WTC11 (cell line): ENCODE measurements at regions not wholly inside any gene's neighbourhood (a gene's known extent, or its start where the extent isn't known, plus 50 kb on each side); places are given as distances from the start of the nearest gene placed in this dataset.

ENCODE experiments used
- ATAC-seq: fragments of 200-7000 bp; cut with Tn5 transposase; 2 replicates; pipeline ENCODE4 v1.10.0; 2021; ENCODE audit warnings: mild to moderate bottlenecking, moderate library complexity
- CTCF ChIA-PET: fragments of 300-600 bp; sonication (Branson Sonifier 250); formaldehyde crosslinking; loops from one replicate; lab custom pipeline; 2021; ENCODE audit warnings: antibody characterized with exemption; lab: Charles Lee
- POLR2A ChIA-PET: fragments of 350-600 bp; sonication (Branson Sonifier 250); formaldehyde crosslinking; loops from one replicate; lab custom pipeline; 2021; ENCODE audit warnings: antibody characterized with exemption; lab: Charles Lee
- DNase-seq: peaks from one replicate; pipeline ENCODE4 v3.0.0; 2021; ENCODE audit warnings: low spot score
- H3K27ac Mint-ChIP-seq: 2 replicates; pipeline ENCODE4 v1.8.0; 2021; ENCODE audit warnings: mixed read lengths
- H3K27me3 Mint-ChIP-seq: 2 replicates; pipeline ENCODE4 v1.8.0; 2021; ENCODE audit warnings: low read depth, mild to moderate bottlenecking, moderate library complexity, mixed read lengths
- H3K36me3 Mint-ChIP-seq: 2 replicates; pipeline ENCODE4 v1.8.0; 2021; ENCODE audit warnings: mixed read lengths
- H3K4me1 Mint-ChIP-seq: 2 replicates; pipeline ENCODE4 v1.8.0; 2022; ENCODE audit warnings: mixed read lengths
- H3K4me3 Mint-ChIP-seq: 2 replicates; pipeline ENCODE4 v1.8.0; 2021; ENCODE audit warnings: mild to moderate bottlenecking, moderate library complexity, mixed read lengths
- H3K9me3 Mint-ChIP-seq: 2 replicates; pipeline ENCODE4 v1.8.0; 2021; ENCODE audit warnings: mixed read lengths
- AFF4 ChIP-seq: sonication (generic); formaldehyde crosslinking; IDR thresholded peaks from 2 replicates; pipeline ENCODE4 v1.8.1; 2023; ENCODE audit warnings: mild to moderate bottlenecking, missing genetic modification reagents, borderline replicate concordance
- CREM ChIP-seq: sonication (generic); formaldehyde crosslinking; IDR thresholded peaks from 2 replicates; pipeline ENCODE4 v1.8.1; 2022; ENCODE audit warnings: mild to moderate bottlenecking, missing genetic modification reagents, moderate library complexity
- E2F5 ChIP-seq: sonication (generic); formaldehyde crosslinking; IDR thresholded peaks from 2 replicates; pipeline ENCODE4 v1.8.1; 2022; ENCODE audit warnings: mild to moderate bottlenecking, moderate library complexity, missing genetic modification reagents
- ERG ChIP-seq: fragments of 250-450 bp; sonication (Bioruptor Pico); IDR thresholded peaks from 2 replicates; pipeline ENCODE4 v1.8.0; 2021; ENCODE audit warnings: mild to moderate bottlenecking
- FOXJ3 ChIP-seq: sonication (generic); formaldehyde crosslinking; IDR thresholded peaks from 2 replicates; pipeline ENCODE4 v1.9.0; 2021; ENCODE audit warnings: missing genetic modification reagents, mild to moderate bottlenecking, borderline replicate concordance
- IRF1 ChIP-seq: sonication (generic); formaldehyde crosslinking; IDR thresholded peaks from 2 replicates; pipeline ENCODE4 v1.8.0; 2023; ENCODE audit warnings: missing genetic modification reagents
- KAT7 ChIP-seq: sonication (generic); formaldehyde crosslinking; IDR thresholded peaks from 2 replicates; pipeline ENCODE4 v1.8.1; 2023; ENCODE audit warnings: missing genetic modification reagents, mild to moderate bottlenecking, borderline replicate concordance
- MAX ChIP-seq: sonication (generic); formaldehyde crosslinking; IDR thresholded peaks from 2 replicates; pipeline ENCODE4 v1.8.0; 2022; ENCODE audit warnings: mild to moderate bottlenecking, missing genetic modification reagents
- MLX ChIP-seq: sonication (generic); formaldehyde crosslinking; IDR thresholded peaks from 2 replicates; pipeline ENCODE4 v1.8.1; 2023; ENCODE audit warnings: mild to moderate bottlenecking, missing genetic modification reagents, moderate library complexity
- NR1H2 ChIP-seq: sonication (generic); formaldehyde crosslinking; IDR thresholded peaks from 2 replicates; pipeline ENCODE4 v1.9.0; 2021; ENCODE audit warnings: mild to moderate bottlenecking, moderate library complexity, missing genetic modification reagents
- NR3C1 ChIP-seq: sonication (generic); formaldehyde crosslinking; conservative IDR thresholded peaks from 2 replicates; pipeline ENCODE4 v1.8.1; 2023; ENCODE audit warnings: low read depth, mild to moderate bottlenecking, missing genetic modification reagents
- SP1 ChIP-seq: sonication (generic); formaldehyde crosslinking; conservative IDR thresholded peaks from 2 replicates; pipeline ENCODE4 v1.8.1; 2022; ENCODE audit warnings: missing genetic modification reagents
- ZNF232 ChIP-seq: sonication (generic); formaldehyde crosslinking; IDR thresholded peaks from 2 replicates; pipeline ENCODE4 v1.8.0; 2022; ENCODE audit warnings: mild to moderate bottlenecking, missing genetic modification reagents
- ZNF671 ChIP-seq: fragments of 250-450 bp; sonication (Bioruptor Pico); IDR thresholded peaks from 2 replicates; pipeline ENCODE4 v1.8.0; 2021; ENCODE audit warnings: mild to moderate bottlenecking
- TF ChIP-seq, protein P1 (sequence below): fragments of 250-450 bp; sonication (Bioruptor Pico); IDR thresholded peaks from 2 replicates; pipeline ENCODE4 v1.9.0; 2021; ENCODE audit warnings: mild to moderate bottlenecking
- TF ChIP-seq, protein P2 (sequence below): fragments of 250-450 bp; sonication (Bioruptor Pico); IDR thresholded peaks from 2 replicates; pipeline ENCODE4 v1.9.0; 2021; ENCODE audit warnings: mild to moderate bottlenecking
- TF ChIP-seq, protein P3 (sequence below): sonication (generic); formaldehyde crosslinking; IDR thresholded peaks from 2 replicates; pipeline ENCODE4 v1.8.1; 2022; ENCODE audit warnings: missing genetic modification reagents, borderline replicate concordance
- TF ChIP-seq, protein P4 (sequence below): fragments of 250-450 bp; sonication (Bioruptor Pico); IDR thresholded peaks from 2 replicates; pipeline ENCODE4 v2.1.2; 2022; ENCODE audit warnings: mild to moderate bottlenecking, moderate library complexity

- no peak for TF ChIP-seq IRF1 (CRISPR knock-in tag)
- TF ChIP-seq ZNF232: no peak
- TF ChIP-seq ZNF671 (CRISPR knock-in tag): no peak
These were observed 73.3 kb downstream of the ASCL4 start (continued) for GRCh38 chr12:107847830-107848229.

GRCh38 chr12:107853479-107853878, 79.0 kb downstream of the ASCL4 start:
- Mint-ChIP-seq H3K4me1 (no peaks in the 10 kb centered on the region), H3K9me3 (peaks cover 16% of the 10 kb centered on the region), H3K36me3 (peaks cover 4% of the 10 kb centered on the region; the same call in 1 of the 2 replicates), H3K27ac (no peak overlapping the region), H3K27me3 (peaks cover 21% of the 10 kb centered on the region), H3K4me3 (no peak overlapping the region)
- POLR2A ChIA-PET: no interaction called here
- TF ChIP-seq, protein P1, sequence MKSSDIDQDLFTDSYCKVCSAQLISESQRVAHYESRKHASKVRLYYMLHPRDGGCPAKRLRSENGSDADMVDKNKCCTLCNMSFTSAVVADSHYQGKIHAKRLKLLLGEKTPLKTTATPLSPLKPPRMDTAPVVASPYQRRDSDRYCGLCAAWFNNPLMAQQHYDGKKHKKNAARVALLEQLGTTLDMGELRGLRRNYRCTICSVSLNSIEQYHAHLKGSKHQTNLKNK (CRISPR knock-in tag): no peak
- no peak for TF ChIP-seq AFF4 (CRISPR knock-in tag)
- TF ChIP-seq E2F5: no peak
- TF ChIP-seq, protein P2, sequence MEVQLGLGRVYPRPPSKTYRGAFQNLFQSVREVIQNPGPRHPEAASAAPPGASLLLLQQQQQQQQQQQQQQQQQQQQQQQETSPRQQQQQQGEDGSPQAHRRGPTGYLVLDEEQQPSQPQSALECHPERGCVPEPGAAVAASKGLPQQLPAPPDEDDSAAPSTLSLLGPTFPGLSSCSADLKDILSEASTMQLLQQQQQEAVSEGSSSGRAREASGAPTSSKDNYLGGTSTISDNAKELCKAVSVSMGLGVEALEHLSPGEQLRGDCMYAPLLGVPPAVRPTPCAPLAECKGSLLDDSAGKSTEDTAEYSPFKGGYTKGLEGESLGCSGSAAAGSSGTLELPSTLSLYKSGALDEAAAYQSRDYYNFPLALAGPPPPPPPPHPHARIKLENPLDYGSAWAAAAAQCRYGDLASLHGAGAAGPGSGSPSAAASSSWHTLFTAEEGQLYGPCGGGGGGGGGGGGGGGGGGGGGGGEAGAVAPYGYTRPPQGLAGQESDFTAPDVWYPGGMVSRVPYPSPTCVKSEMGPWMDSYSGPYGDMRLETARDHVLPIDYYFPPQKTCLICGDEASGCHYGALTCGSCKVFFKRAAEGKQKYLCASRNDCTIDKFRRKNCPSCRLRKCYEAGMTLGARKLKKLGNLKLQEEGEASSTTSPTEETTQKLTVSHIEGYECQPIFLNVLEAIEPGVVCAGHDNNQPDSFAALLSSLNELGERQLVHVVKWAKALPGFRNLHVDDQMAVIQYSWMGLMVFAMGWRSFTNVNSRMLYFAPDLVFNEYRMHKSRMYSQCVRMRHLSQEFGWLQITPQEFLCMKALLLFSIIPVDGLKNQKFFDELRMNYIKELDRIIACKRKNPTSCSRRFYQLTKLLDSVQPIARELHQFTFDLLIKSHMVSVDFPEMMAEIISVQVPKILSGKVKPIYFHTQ (CRISPR knock-in tag): no peak
- no peak for TF ChIP-seq KAT7 (CRISPR knock-in tag)
- no peak for TF ChIP-seq MAX
- TF ChIP-seq, protein P3, sequence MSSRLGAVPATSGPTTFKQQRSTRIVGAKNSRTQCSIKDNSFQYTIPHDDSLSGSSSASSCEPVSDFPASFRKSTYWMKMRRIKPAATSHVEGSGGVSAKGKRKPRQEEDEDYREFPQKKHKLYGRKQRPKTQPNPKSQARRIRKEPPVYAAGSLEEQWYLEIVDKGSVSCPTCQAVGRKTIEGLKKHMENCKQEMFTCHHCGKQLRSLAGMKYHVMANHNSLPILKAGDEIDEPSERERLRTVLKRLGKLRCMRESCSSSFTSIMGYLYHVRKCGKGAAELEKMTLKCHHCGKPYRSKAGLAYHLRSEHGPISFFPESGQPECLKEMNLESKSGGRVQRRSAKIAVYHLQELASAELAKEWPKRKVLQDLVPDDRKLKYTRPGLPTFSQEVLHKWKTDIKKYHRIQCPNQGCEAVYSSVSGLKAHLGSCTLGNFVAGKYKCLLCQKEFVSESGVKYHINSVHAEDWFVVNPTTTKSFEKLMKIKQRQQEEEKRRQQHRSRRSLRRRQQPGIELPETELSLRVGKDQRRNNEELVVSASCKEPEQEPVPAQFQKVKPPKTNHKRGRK (CRISPR knock-in tag): no peak
- no peak for TF ChIP-seq ERG
- no peak for TF ChIP-seq NR3C1 (CRISPR knock-in tag)
- TF ChIP-seq FOXJ3: no peak
- TF ChIP-seq, protein P4, sequence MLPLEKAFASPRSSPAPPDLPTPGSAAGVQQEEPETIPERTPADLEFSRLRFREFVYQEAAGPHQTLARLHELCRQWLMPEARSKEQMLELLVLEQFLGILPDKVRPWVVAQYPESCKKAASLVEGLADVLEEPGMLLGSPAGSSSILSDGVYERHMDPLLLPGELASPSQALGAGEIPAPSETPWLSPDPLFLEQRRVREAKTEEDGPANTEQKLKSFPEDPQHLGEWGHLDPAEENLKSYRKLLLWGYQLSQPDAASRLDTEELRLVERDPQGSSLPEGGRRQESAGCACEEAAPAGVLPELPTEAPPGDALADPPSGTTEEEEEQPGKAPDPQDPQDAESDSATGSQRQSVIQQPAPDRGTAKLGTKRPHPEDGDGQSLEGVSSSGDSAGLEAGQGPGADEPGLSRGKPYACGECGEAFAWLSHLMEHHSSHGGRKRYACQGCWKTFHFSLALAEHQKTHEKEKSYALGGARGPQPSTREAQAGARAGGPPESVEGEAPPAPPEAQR (CRISPR knock-in tag): no peak
- TF ChIP-seq NR1H2 (CRISPR knock-in tag): no peak
- no peak for TF ChIP-seq SP1
- TF ChIP-seq MLX (CRISPR knock-in tag): no peak
- no peak for TF ChIP-seq CREM (CRISPR knock-in tag)
- CTCF ChIA-PET: interaction anchor here (1.3 to 1.4 kb wide), 3 partner anchors 9 to 59 kb away, joined by 3 to 6 read pairs (median 4); no protein-coding TSS in a partner anchor
- DNase-seq (no peak), ATAC-seq (no peak)
